ENCODE measurements at regions not wholly inside any gene's neighbourhood (a gene's known extent, or its start where the extent isn't known, plus 50 kb on each side); places are given as distances from the start of the nearest gene placed in this dataset.

- TF ChIP-seq CTCF (IDR thresholded peaks at IDR 0.05; ENCODE audit: poor library complexity): no peak
- TF ChIP-seq EZH2phosphoT487 (IDR thresholded peaks at IDR 0.05; ENCODE audit: low read depth, severe bottlenecking, unreplicated experiment): no peak
These were observed 632.3 kb downstream of the TLE4 start for GRCh38 chr9:80204054-80204453.

All from hepatocyte (in vitro differentiated cells).